NCI-H2171 treated with DMSO at 0.1 percent for 48 hours (cell line): ENCODE measurements at regions not wholly inside any gene's neighbourhood (a gene's known extent, or its start where the extent isn't known, plus 50 kb on each side); places are given as distances from the start of the nearest gene placed in this dataset.
"Not testable (repeated sequence)": the region's sequence is repeated elsewhere in the genome, so short reads cannot be mapped to it uniquely, and the experiment has no call there.

Experiments
- DNase-seq: peaks from one replicate; lab custom pipeline; 2025; lab: John Stamatoyannopoulos, UW

GRCh38 chr11:104704146-104704830 is 194.0 kb downstream of the CASP12 start:
- no peak for DNase-seq

- DNase-seq = no peak
These were observed 197.7 kb downstream of the CASP12 start for GRCh38 chr11:104700609-104701008.

- no peak for DNase-seq
These were observed 198.3 kb downstream of the CASP12 start for GRCh38 chr11:104699981-104700380.

- no peak for DNase-seq
These were observed 203.2 kb downstream of the CASP12 start for GRCh38 chr11:104695065-104695463.

- DNase-seq = no peak
These were observed 203.8 kb downstream of the CASP12 start for GRCh38 chr11:104694259-104695064.

- DNase-seq = no peak
These were observed 205.5 kb downstream of the CASP12 start for GRCh38 chr11:104692751-104693150.

GRCh38 chr11:104691129-104691528 is 207.1 kb downstream of the CASP12 start:
- DNase-seq = no peak

- DNase-seq = no peak
These were observed 208.0 kb downstream of the CASP12 start for GRCh38 chr11:104690241-104690640.

- no peak for DNase-seq
These were observed 209.5 kb downstream of the CASP12 start for GRCh38 chr11:104688731-104689130.

- no peak for DNase-seq
These were observed 216.1 kb downstream of the CASP12 start for GRCh38 chr11:104682206-104682605.

- no peak for DNase-seq
These were observed 219.0 kb downstream of the CASP12 start for GRCh38 chr11:104679258-104679657.

GRCh38 chr11:104678408-104678807 is 219.9 kb downstream of the CASP12 start:
- no peak for DNase-seq

- not testable (repeated sequence) for DNase-seq
These were observed 221.2 kb downstream of the CASP12 start for GRCh38 chr11:104677069-104677468.

GRCh38 chr11:104672897-104673296 is 225.4 kb downstream of the CASP12 start:
- no peak for DNase-seq

GRCh38 chr11:104668797-104669463 is 229.3 kb downstream of the CASP12 start:
- DNase-seq = no peak

GRCh38 chr11:104666624-104667023 is 231.6 kb downstream of the CASP12 start:
- no peak for DNase-seq

- no peak for DNase-seq
These were observed 232.6 kb downstream of the CASP12 start for GRCh38 chr11:104665641-104666040.

GRCh38 chr11:104663190-104664140 is 234.8 kb downstream of the CASP12 start:
- DNase-seq = no peak

GRCh38 chr11:104661901-104662300 is 236.4 kb downstream of the CASP12 start:
- no peak for DNase-seq

GRCh38 chr11:104661471-104661870 is 236.8 kb downstream of the CASP12 start:
- no peak for DNase-seq

GRCh38 chr11:104658177-104658576 is 240.1 kb downstream of the CASP12 start:
- no peak for DNase-seq

GRCh38 chr11:104657083-104657482 is 241.2 kb downstream of the CASP12 start:
- no peak for DNase-seq
